WI38 (cell line): ENCODE measurements at regions not wholly inside any gene's neighbourhood (a gene's known extent, or its start where the extent isn't known, plus 50 kb on each side); places are given as distances from the start of the nearest gene placed in this dataset.

ENCODE experiments used
- H3K4me3 ChIP-seq: 2 replicates; pipeline ENCODE4 v1.5.1; 2011; ENCODE audit warnings: low read depth, mild to moderate bottlenecking, control low read depth, low read length
- TF ChIP-seq, protein P1 (sequence below): IDR thresholded peaks from 2 replicates; pipeline ENCODE4 v1.5.1; 2012; ENCODE audit warnings: low read depth, mild to moderate bottlenecking, control low read depth, low read length

DNA sequence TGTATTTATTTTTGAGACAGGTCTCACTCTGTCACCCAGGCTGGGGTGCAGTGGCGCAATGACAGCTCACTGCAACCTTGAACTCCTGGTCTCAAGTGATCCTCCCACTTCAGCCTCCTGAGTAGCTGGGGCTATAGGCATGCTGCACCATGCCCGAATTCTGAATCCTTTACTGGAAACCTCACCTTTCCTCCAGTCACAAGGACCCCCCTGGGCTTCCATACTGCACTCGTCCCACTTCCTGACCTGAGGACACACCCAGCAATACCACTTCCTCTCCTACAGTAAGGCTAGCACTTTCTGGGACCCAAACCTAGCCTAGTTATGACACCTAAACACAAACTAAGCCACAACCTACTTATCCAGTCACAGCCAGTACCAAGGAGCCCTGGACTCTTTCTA lies 68.2 kb downstream of the FAM217A start:
- H3K4me3 ChIP-seq: no peak overlapping the region
- TF ChIP-seq, protein P1, sequence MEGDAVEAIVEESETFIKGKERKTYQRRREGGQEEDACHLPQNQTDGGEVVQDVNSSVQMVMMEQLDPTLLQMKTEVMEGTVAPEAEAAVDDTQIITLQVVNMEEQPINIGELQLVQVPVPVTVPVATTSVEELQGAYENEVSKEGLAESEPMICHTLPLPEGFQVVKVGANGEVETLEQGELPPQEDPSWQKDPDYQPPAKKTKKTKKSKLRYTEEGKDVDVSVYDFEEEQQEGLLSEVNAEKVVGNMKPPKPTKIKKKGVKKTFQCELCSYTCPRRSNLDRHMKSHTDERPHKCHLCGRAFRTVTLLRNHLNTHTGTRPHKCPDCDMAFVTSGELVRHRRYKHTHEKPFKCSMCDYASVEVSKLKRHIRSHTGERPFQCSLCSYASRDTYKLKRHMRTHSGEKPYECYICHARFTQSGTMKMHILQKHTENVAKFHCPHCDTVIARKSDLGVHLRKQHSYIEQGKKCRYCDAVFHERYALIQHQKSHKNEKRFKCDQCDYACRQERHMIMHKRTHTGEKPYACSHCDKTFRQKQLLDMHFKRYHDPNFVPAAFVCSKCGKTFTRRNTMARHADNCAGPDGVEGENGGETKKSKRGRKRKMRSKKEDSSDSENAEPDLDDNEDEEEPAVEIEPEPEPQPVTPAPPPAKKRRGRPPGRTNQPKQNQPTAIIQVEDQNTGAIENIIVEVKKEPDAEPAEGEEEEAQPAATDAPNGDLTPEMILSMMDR: no peak

DNA sequence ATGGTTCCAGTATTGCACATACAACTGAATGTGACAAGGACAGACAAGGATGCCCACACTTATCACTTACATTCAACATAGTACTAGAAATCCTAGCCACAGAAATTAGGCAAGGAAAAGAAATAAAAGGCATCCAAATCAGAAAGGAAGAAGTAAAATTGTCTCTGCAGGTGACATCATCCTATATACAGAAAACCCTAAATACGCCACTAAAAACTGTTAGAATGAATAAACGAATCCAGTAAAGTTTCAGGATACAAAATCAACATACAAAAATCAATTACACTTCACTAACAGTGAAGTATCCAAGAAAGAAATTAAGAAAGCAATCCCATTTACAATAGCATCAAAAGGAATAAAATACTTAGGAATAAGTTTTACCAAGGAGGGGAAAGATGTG lies 66.1 kb downstream of the FAM217A start:
- H3K4me3 ChIP-seq: no peak overlapping the region
- TF ChIP-seq, protein P1: no peak

DNA sequence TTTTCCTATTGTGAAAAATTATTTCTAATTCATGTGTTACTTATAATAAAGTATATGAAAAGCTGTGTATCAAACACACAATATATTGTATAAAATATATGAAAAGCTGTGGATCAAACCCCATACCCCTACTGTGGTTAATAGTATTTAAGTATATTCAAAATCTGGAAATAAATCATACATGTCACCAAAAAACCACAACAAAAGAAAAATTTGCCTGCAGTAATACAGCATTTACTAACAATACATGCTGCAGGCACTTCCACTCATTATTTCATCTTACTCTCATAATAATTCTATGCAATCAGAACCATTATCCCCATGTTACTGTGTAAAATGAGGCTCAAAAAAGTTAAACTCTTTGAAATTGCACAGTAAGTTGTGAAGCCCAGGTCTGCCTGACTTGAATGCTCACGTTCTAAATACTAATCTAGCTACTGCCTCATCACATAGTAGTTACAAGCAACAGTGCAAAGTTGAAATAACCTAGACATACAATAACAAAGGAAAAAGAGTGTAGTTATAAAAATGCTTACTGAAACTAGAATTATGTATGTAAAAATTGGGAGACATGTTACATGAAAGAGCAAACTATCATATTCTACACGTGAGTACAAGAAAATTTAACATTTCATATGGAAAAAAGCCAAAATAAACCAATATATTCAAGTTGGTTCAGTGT lies 61.7 kb downstream of the FAM217A start:
- TF ChIP-seq, protein P1: no peak
- peak overlapping the region; percentile 81 for H3K4me3 ChIP-seq

DNA sequence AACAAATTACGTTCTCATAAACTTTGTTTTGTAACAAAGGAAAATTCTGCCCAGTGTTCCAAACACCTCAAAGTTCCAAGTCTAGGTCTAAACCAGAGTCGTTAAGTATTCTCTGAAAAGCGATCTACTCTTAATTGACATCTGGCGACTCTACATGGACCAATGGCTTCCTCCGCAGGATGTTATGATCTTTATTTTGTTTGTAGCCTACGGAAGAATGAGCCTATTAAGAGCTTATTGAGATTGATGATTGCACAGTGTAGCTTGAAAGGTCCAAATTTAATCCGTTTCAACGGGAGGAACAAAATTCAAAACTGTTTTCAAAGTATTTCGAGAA lies 61.1 kb downstream of the FAM217A start:
- H3K4me3 ChIP-seq: peak overlapping the region; percentile 81
- TF ChIP-seq, protein P1: no peak

DNA sequence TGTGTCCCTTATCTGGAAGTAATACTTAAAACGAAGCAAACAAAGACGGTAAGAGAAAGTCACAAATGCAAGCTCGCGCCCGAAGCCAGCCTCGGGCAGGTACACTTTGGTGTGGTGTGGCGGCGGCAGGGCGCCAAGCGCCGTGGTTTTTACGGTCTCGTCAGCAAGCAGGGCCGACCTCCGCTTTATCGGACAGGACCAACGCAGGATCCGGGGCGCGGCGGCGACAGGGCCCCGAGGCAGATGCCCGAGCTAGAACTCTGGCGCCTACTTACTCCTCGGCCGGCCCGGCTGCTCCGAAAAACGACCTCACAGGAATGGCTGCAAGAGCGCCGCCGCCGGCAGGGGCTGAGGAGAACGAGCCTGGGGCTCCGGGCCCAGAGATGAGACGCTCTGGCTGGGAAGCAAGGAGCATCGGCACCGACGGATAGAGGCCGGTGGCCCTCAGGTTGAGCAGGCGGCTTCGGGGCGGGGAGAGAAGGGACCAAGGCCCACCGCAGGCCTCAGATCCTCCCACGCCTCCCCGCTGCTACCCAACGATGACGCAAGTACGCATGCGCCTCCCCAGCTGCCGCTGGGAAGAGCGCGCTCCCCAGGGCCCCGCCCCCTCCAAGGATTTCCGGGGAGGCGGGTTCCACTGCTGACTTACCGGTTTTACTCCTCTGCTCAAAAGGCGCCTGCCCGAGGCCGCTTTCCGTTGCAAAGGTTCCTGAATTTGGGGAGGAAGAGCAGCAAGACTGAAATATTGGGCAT lies 60.6 kb downstream of the FAM217A start:
- peak overlapping the region; percentile 81 for H3K4me3 ChIP-seq
- TF ChIP-seq, protein P1: peak; percentile 40
